CD4-positive, alpha-beta T cell (primary cell): ENCODE measurements at regions not wholly inside any gene's neighbourhood (a gene's known extent, or its start where the extent isn't known, plus 50 kb on each side); places are given as distances from the start of the nearest gene placed in this dataset.
"Not testable (repeated sequence)": the region's sequence is repeated elsewhere in the genome, so short reads cannot be mapped to it uniquely, and the experiment has no call there.

Source experiments
- ATAC-seq: fragments of 200-7000 bp; cut with Tn5 transposase; one replicate; pipeline ENCODE4 v1.10.0; 2022; ENCODE audit warnings: mild to moderate bottlenecking; ENCODE audit not compliant: poor library complexity
- CTCF ChIA-PET: fragments of 350-600 bp; sonication (Branson Sonifier 250); formaldehyde crosslinking; loops from one replicate; lab custom pipeline; 2021; ENCODE audit warnings: antibody characterized with exemption, inconsistent platforms; lab: Charles Lee
- POLR2A ChIA-PET: fragments of 350-600 bp; sonication (Branson Sonifier 250); formaldehyde crosslinking; loops from one replicate; lab custom pipeline; 2021; ENCODE audit warnings: antibody characterized with exemption, inconsistent platforms; lab: Charles Lee
- DNase-seq, 14 experiments: peaks; one replicate each; pipeline ENCODE4 v3.0.0-alpha.2; 2013 to 2020; ENCODE audit warnings: mixed read lengths in 2 of 14
- H3K27ac ChIP-seq, 2 donors: one replicate each; pipeline versions ENCODE4 v1.5.1 to v1.7.0; 2013; ENCODE audit warnings: low read length in 2 of 2, low read depth in 1 of 2, mild to moderate bottlenecking in 1 of 2
- H3K27me3 ChIP-seq, 2 experiments: 1 replicate in 1 of 2; 2 replicates in 1 of 2; pipeline versions ENCODE4 v1.6.1 to v1.7.0; 2013; ENCODE audit warnings: low read length in 2 of 2, control low read depth in 1 of 2, mild to moderate bottlenecking in 1 of 2, moderate library complexity in 1 of 2; ENCODE audit not compliant: insufficient read depth in 2 of 2, control insufficient read depth in 1 of 2
- H3K36me3 ChIP-seq: one replicate; pipeline ENCODE4 v1.6.1; 2013; ENCODE audit warnings: low read length, control low read depth; ENCODE audit not compliant: insufficient read depth
- H3K4me1 ChIP-seq: one replicate; pipeline ENCODE4 v1.6.1; 2013; ENCODE audit warnings: low read length, control low read depth; ENCODE audit not compliant: insufficient read depth
- H3K4me3 ChIP-seq: one replicate; pipeline ENCODE4 v1.5.1; 2013; ENCODE audit warnings: mild to moderate bottlenecking, low read length, moderate library complexity
- H3K9me3 ChIP-seq, 2 experiments: 1 replicate in 1 of 2; 2 replicates in 1 of 2; pipeline versions ENCODE4 v1.6.1 to v1.7.0; 2013; ENCODE audit warnings: low read length in 2 of 2, mild to moderate bottlenecking in 2 of 2, control low read depth in 1 of 2, moderate library complexity in 1 of 2; ENCODE audit not compliant: control insufficient read depth in 1 of 2, insufficient read depth in 1 of 2
- H3K27ac Mint-ChIP-seq: one replicate; pipeline ENCODE4 v1.8.0; 2020; ENCODE audit warnings: mixed read lengths
- H3K27me3 Mint-ChIP-seq: one replicate; pipeline ENCODE4 v1.8.0; 2021; ENCODE audit warnings: mixed read lengths
- H3K36me3 Mint-ChIP-seq: one replicate; pipeline ENCODE4 v1.8.0; 2021; ENCODE audit warnings: low read depth, mixed read lengths
- H3K4me1 Mint-ChIP-seq: one replicate; pipeline ENCODE4 v1.8.0; 2021; ENCODE audit warnings: low read depth, mixed read lengths
- H3K4me3 Mint-ChIP-seq: one replicate; pipeline ENCODE4 v1.8.0; 2020; ENCODE audit warnings: mild to moderate bottlenecking, mixed read lengths
- H3K9me3 Mint-ChIP-seq: one replicate; pipeline ENCODE4 v1.8.0; 2020; ENCODE audit warnings: mixed read lengths
- intact Hi-C, 2 experiments: fragments of 100-400 bp; cut with DNase I in 1 of 2; cut with micrococcal nuclease in 1 of 2; formaldehyde crosslinking; loops; one replicate each; pipeline versions ENCODE4 v1.15.1 to v1.9.0; 2023 to 2025; cut with DNase I, micrococcal nuclease
- TF ChIP-seq, protein P1 (sequence below): fragments of 200-600 bp; IDR thresholded peaks from one replicate; pipeline ENCODE4 v1.8.0; 2022; ENCODE audit warnings: antibody characterized with exemption, mild to moderate bottlenecking

DNA sequence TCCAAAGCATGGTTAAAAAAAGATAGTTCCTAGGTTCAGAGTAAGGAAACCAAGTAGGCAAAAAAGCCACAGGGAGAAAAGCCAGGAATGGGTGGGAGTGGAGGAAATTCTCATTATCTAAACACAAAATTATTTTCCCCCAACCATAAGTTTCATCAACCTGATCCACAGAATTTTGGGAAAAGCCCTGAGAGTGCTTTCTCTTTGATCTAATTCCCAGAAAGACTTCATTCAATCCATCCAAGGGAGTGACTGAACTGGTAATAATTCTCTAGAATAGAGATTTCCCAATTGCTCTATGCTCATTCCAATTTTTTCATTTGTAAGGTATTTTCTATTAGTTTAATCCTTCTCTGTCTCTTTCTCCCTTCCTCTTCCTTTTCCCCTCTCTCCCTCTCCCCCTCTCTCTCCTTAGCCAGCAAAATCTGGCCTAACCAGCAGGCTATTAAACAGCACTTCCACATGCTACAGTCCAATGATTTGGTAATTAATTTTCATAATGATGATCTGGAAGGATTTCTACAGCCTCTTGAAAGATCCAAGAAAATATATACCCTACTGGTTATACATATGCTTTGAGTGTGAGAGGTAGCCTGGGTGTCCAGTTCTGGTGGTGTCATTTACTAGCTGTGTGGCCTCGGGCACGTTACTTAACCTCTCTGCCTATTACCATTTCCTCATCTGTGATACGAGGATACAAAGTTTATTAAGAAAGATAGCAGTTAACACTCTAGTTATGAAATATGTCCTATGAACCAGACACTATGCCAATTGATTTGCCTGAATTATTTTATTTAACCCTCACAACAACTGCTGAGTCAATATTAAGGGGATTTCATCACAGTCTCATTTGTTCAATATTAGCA is 251.5 kb upstream of the RASGEF1B start:
- Mint-ChIP-seq H3K27ac (no peak overlapping the region), H3K9me3 (no peaks in the 10 kb centered on the region), H3K36me3 (no peaks in the 10 kb centered on the region), H3K4me1 (peaks cover 20% of the 10 kb centered on the region), H3K4me3 (no peak overlapping the region), H3K27me3 (no peaks in the 10 kb centered on the region)
- TF ChIP-seq, protein P1, sequence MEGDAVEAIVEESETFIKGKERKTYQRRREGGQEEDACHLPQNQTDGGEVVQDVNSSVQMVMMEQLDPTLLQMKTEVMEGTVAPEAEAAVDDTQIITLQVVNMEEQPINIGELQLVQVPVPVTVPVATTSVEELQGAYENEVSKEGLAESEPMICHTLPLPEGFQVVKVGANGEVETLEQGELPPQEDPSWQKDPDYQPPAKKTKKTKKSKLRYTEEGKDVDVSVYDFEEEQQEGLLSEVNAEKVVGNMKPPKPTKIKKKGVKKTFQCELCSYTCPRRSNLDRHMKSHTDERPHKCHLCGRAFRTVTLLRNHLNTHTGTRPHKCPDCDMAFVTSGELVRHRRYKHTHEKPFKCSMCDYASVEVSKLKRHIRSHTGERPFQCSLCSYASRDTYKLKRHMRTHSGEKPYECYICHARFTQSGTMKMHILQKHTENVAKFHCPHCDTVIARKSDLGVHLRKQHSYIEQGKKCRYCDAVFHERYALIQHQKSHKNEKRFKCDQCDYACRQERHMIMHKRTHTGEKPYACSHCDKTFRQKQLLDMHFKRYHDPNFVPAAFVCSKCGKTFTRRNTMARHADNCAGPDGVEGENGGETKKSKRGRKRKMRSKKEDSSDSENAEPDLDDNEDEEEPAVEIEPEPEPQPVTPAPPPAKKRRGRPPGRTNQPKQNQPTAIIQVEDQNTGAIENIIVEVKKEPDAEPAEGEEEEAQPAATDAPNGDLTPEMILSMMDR: no peak
- CTCF ChIA-PET: interaction anchor here (1.7 kb wide), 1 partner anchor 256 kb away, joined by 5 read pairs; no protein-coding TSS in a partner anchor
- H3K4me3 ChIP-seq: no peak overlapping the region
- intact Hi-C loops: no loop called here
- POLR2A ChIA-PET: no interaction called here
- H3K27ac ChIP-seq: no peak overlapping the region
- peaks cover 6% of the 10 kb centered on the region for H3K4me1 ChIP-seq
- DNase-seq (no peak), ATAC-seq (no peak)
- H3K9me3 ChIP-seq: no peaks in the 10 kb centered on the region
- H3K36me3 ChIP-seq: no peaks in the 10 kb centered on the region
- H3K27me3 ChIP-seq: peaks cover 0 to 2% of the 10 kb centered on the region in 2 experiments

DNA sequence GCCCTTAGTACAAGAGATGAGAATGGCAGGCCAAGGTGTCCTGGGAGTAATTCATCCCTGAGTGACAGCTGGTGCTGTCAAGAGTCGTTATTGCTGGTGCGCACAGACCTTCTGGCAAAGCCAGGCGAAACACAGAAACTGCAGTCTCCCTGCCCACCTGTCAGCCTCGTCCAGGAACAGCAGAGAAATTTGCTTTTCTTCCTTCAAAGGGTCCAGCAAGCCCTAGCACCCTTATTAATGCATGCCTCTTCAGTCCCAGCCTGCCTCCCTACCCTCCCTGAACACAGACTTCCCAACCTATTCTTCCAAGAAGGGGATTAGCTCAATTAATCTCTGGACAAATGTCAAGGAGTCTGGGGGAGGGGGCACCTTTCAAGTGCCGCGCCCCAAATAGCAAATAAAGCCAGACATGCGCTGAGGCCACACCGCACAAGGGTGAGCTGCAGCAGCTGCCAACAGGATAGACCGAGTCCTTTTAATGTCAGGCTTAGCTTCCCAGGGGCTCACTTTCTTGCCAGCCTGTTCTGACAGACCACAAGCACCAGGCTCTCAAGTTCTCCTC is 250.7 kb upstream of the RASGEF1B start:
- Mint-ChIP-seq H3K9me3 (no peaks in the 10 kb centered on the region), H3K4me3 (no peak overlapping the region), H3K36me3 (no peaks in the 10 kb centered on the region), H3K27ac (no peak overlapping the region), H3K4me1 (peaks cover 20% of the 10 kb centered on the region), H3K27me3 (no peaks in the 10 kb centered on the region)
- DNase-seq (no peak), ATAC-seq (no peak)
- Histone ChIP-seq H3K27me3 (no peaks in the 10 kb centered on the region), H3K4me3 (no peak overlapping the region), H3K27ac (no peak overlapping the region), H3K9me3 (no peaks in the 10 kb centered on the region), H3K36me3 (no peaks in the 10 kb centered on the region), H3K4me1 (peaks cover 6% of the 10 kb centered on the region)
- TF ChIP-seq, protein P1: no peak
- POLR2A ChIA-PET: no interaction called here
- intact Hi-C loops: no loop called here
- CTCF ChIA-PET: no interaction called here

DNA sequence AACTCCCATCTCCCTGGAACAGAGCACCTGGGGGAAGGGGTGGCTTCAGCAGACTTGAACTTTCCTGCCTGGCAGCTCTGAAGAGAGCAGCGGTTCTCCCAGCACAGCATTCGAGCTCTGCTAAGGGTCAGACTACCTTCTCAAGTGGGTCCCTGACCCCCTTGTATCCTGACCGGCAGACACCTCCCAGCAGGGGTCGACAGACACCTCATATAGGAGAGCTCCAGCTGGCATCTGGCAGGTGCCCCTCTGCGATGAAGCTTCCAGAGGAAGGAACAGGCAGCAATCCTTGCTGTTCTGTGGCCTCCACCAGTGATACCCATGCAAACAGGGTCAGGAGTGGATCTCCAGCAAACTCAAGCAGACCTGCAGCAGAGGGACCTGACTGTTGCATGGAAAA is 244.1 kb upstream of the RASGEF1B start:
- Histone ChIP-seq H3K27ac (no peak overlapping the region), H3K4me1 (no peaks in the 10 kb centered on the region), H3K27me3 (no peaks in the 10 kb centered on the region), H3K9me3 (no peaks in the 10 kb centered on the region), H3K36me3 (no peaks in the 10 kb centered on the region), H3K4me3 (no peak overlapping the region)
- TF ChIP-seq, protein P1: no peak
- Mint-ChIP-seq H3K36me3 (no peaks in the 10 kb centered on the region), H3K4me1 (peaks cover 5% of the 10 kb centered on the region), H3K27me3 (no peaks in the 10 kb centered on the region), H3K27ac (no peak overlapping the region), H3K4me3 (no peak overlapping the region), H3K9me3 (no peaks in the 10 kb centered on the region)
- CTCF ChIA-PET: no interaction called here
- POLR2A ChIA-PET: no interaction called here
- ATAC-seq (no peak), DNase-seq (no peak)
- intact Hi-C loops: no loop called here

DNA sequence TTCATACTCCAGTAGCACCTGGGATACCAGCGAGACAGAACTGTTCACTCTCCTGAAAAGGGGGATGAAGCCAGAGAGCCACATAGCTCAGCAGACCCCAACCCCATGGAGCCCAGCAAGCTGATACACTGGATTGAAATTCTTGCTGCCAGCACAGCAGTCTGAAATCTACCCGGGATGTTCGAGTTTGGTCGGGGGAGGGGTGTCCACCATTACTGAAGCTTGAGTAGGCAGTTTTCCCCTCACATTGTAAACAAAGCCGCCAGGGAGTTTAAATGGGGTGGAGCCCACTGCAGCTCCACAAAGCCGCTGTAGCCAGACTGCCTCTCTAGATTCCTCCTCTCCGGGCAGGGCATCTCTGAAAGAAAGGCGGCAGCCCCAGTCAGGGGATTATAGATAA is 243.7 kb upstream of the RASGEF1B start:
- POLR2A ChIA-PET, intact Hi-C loops, H3K27me3 ChIP-seq, H3K4me3 Mint-ChIP-seq, H3K27ac ChIP-seq, DNase-seq, H3K4me3 ChIP-seq, H3K27me3 Mint-ChIP-seq, H3K4me1 ChIP-seq, H3K27ac Mint-ChIP-seq, H3K9me3 ChIP-seq, H3K9me3 Mint-ChIP-seq, CTCF ChIA-PET, H3K4me1 Mint-ChIP-seq, H3K36me3 Mint-ChIP-seq, ATAC-seq, H3K36me3 ChIP-seq: not testable (repeated sequence)
